ENCODE measurements at regions not wholly inside any gene's neighbourhood (a gene's known extent, or its start where the extent isn't known, plus 50 kb on each side); places are given as distances from the start of the nearest gene placed in this dataset.

DNA sequence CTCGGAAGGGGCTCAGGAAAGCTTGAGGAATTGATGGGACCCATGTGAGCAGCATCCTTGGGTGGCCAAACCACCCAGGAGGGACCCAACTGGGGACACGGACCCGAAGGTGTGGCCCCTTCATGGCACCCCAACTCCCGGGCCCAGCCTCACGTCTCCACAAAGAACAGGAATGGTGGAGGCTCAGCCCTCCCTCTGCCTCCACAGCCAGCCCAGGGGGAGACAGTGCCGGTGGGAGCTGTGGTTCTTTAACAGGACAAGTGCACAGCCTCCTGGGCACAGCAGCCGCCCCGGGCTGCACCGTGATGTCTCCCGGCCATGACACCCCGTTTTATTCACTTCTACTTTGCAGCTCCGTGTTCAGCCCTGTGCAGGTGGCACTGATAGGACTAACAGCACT is 587.2 kb downstream of the BRD1 start:
- no peak for DNase-seq

DNA sequence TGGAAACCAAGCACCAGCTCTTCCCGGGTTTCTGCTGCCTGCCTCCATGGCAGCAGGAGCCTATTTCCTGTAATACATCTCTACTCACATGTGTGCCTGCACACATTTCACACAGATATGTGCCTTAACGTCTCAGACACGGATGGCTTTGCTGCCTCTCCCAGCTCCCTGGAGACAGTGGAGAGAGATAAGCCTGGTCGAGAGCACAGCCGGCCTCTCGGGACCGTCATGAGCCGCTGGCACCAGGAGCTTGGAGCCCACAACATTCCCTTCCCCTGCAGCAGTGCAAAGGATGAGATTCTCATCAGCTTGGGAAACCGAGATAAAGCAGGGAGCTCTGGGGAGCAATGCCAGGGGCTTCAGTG is 587.7 kb downstream of the BRD1 start:
- no peak for DNase-seq

DNA sequence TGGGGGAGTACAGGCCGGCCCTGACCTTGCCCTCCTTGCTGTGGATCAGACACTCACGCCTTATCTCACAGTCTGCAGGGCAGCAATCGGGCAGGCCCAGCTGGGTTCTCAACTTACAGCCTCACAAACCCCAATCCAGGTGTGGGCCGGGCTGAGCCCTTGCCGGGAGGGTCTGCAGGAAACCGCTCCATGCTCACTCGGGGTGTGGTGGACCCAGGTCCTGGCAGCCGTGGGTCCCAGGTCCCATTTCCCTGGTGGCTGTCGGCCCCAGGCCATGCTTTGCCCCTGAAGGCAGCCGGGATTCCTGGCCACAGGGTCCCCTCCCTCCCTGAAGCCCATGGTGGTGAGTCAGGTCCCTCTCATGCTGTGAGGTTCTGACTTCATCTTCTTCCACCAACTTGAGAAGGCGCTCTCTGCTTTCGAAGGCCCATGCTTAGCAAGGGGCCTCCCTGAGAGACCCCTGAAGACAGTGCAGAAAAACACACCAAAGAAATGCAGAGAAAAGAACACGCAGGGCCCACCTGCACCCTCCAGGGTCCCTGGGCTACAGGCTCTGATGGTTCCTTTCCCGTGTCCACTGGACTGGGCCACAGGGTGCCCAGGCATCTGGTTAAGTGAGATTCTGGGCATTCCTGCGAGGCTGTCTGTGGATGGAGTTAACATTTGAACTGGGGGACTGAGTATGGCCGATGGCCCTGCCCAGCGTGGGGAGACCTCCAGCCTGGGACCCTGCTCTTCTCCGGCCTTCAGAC is 588.2 kb downstream of the BRD1 start:
- no peak for DNase-seq

DNA sequence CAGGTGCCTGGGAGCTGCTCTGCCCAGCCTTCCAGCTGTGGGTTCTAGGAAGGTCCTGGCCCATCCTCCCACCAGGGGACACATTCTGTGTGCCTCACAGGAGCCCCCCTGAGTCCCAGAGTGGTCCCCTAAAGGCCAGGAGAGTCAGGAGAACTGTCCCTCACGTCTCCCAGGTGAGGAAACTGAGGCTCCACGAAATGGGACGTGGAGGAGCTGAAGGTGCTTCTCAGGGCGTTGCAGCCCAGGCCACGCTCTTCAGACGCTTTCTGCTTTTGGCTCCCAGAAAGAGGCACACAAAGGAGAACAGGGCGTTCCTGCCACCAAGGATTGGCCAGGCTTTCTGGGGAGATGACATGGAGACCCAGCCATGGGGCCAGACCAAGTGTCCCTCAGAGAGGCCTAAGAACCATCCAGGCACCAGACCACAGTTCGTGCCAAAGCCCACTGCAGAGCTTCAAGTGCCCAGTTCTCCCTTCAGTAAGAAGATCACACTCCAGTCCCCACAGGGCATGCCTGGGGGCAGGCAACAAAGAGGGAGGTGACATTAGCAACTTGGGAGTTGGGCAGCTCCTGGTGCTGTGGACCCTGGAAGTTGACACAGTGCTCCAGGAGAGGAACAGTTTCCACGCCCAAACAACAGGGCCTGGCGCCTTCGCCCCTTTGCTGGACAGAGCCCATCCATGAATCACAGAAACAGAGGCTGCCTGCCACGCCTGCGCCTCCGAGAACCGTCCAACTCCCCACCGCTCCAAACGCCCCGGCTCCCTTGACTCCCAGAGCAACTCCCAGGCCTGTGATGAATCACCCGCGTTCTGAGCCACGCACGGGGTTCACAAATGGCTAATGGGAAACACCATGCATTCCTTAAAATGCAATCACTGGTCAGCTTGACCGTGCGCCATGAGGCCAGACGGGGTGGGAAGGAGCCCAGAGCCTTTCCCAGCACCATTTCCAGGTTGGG is 589.2 kb downstream of the BRD1 start:
- DNase-seq: no peak

DNA sequence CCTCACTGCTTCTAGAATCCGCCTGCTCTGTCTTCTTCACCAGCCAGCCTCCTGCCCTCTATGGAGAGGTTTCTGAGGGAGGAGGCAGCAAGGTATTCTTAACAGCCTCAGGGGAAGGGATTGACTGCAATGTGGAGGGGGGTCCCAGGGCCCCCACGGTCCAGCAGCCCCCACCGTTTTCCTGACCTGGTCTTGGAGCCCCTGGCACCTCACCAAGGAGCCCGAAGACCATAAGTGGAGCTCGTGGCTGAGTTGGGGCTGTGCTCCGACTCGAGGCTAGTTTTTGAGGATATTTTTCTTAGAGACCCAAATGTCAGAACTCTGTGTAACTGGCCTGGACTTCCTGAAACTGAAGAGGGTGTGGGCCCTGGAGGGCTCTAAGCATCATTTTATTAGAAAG is 590.0 kb downstream of the BRD1 start:
- no peak for DNase-seq

DNA sequence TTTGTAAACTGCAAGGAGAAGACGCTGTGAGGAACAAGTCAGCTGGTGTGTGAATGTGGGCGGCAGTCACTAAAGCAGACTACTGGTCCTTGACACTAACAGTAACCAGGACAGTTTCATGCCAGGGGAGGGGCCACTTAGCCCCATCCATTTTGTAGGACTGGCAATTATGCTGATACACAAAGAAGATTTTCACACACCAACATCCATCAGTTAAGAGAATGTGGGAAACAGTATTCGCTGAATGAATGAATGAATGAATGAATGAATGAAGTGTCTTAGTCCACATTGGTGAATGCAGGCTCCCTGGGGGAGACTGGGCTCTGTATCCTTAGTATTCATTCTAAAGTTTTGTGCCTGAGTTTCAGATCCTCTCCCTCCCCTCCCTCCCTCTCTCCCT is 590.4 kb downstream of the BRD1 start:
- DNase-seq: no peak

DNA sequence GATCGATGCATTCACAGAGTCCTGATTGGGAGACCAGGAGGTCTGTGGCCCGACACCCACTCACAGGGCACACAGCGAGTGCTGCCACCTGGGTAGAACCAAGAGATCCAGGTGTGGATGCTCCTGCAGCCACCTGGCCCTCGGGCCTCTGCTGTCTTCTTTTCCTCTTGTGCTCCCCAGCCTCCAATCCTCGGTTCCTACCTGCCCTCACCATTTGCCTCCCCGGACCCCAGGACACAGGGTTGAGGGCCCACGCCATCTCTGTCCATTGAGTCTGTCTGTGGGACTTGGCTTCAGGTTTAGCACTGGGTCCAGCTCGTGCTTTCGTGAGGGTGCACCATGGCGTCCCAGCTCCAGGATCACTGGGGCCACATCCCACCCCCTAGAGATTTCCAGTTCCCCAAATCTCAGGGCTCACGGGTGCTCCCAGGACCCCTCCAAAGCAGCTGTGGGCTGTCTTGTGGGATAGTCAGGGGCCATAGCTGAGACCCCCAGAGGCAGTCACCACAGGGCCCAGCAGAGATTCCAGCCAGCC is 591.1 kb downstream of the BRD1 start:
- no peak for DNase-seq

DNA sequence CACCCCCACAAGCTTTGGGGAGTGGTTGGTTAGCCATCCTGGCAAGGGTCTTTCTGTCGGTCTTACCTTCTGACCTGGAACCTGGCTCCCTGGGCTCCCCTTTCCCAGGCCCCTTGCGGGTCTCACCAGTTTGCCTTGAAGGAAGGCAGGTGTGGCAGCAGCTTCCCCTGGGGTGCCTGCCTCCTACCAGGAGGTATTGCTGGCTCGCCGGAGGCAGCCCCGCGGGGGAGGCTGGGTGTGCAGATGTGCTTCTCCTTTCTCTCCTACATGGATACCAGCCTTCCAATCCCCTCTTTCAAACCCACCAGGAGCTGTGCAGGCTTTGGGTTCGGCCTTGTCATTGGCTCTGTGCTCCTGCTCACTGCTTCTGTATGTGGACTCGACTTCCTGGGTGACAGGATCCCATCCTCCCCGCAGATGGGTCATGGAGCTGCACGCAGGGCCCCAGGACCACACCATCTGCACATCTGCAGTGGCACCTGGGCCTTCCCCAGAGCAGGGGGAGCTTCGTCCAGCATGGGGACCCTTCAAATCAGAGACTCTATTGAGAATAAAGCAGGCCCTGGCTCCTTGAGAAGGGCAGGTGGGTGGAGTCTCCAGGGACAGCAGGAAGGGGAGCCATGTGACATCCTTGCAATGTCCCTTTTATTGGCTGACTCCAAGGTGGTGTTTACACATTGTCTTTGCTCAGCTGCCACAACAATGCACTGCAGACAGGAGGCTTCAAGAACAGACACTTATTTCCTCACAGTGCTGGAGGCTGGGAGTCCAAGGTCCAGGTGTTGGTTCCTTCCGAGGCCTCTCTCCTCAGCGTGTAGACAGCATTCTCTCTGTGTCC is 592.0 kb downstream of the BRD1 start:
- DNase-seq: no peak

DNA sequence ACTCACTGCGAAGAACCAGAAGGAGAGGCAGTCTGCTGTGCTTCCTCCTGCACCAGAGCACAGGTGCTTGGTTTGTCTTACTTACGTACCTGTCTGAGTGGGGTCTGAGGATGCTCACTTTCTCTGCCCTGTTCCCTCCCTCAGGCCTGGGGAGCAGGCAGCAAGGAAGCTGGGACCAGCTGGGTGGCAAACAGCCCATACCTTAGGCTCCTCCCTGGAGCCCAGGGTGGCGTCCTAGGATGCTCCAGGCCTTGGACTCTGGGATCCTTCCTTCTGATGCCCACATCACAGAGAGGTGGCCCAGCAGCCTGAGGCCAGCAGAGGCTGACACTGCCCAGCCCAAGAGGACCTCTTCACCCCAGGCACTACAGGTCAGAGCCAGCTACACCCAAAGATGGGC is 593.2 kb downstream of the BRD1 start:
- no peak for DNase-seq

DNA sequence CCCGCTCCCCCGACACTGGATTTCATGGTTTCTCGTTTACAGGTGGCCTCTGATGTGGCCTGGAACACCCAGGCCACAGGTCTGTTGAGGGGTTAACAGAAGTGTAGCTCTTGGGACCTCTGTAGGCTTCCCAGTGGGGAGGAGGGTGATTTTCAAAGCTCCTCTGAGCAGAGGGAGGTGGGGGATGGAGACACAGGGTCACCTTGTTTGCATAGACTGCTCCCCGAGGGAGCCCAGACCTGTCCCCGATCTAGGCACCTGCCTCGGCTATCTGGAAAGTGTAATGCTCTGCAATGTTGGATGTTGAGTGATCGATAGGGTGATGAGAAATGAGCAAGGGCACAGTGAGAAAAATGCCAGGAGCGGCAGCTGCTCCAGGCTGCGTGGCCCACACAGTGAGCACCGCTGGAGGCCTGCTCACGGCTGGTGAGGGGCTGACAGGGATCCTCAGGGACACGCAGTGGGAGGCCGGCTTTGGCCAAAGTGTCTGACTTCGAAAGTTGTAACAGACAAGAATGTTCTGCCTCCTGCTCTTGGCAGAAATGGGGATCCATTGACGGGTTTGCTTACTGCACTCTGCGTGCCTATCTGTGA is 594.1 kb downstream of the BRD1 start:
- DNase-seq: no peak

DNA sequence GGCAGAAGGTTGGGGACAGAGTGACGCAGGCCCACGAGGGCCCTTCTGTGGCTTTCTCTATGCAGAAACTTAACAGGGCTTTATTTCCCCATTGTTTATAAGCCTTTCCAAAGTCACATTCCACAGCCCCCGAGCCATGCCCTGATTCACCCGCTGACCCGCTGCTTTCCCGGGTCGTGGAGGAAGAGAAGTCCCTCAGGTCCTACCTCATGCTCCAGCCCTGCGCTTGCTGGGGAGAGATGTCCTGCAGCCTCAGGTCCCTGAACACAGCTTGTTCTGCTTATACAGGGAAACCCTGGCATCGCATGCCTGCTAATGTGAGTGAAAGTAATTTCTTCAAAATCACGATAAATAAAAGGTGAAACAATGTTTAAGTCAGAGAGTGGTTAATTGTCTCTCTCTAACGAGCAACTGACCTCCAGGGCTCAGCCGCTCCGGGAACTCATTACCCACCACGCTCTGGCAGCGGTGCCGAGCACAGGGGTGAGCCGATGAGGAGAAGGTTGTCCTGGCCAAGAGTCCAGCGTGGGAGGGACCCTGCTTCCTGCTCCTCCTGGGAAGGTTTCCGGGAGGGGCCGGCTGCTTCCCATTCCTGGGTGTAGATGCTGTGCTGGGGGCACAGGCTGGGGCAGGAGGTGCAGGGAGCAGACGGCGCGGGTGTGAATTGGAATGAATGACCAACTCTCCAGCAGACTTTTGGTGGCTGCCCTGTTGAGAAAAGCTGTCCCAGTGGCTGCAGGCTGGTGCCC is 595.2 kb downstream of the BRD1 start:
- no peak for DNase-seq

DNA sequence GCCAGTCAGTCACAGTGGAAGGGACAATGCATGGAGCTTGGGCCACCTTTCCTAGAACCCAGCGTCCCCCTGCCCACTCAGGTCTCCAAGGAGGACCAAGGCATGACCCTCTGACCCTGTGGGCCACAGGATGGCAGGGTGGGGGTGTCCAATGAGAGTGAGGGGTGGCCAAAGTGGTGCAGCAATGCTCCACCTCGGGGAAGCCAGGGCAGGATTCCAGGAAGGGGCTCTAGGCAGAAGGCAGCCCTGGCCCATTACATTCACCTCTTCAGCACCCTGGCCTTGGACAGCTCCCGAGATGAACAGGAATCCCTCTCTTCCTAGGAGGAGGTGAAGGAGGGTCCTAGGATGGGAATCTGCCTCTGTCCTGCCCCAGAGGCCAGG is 597.5 kb downstream of the BRD1 start:
- no peak for DNase-seq

DNA sequence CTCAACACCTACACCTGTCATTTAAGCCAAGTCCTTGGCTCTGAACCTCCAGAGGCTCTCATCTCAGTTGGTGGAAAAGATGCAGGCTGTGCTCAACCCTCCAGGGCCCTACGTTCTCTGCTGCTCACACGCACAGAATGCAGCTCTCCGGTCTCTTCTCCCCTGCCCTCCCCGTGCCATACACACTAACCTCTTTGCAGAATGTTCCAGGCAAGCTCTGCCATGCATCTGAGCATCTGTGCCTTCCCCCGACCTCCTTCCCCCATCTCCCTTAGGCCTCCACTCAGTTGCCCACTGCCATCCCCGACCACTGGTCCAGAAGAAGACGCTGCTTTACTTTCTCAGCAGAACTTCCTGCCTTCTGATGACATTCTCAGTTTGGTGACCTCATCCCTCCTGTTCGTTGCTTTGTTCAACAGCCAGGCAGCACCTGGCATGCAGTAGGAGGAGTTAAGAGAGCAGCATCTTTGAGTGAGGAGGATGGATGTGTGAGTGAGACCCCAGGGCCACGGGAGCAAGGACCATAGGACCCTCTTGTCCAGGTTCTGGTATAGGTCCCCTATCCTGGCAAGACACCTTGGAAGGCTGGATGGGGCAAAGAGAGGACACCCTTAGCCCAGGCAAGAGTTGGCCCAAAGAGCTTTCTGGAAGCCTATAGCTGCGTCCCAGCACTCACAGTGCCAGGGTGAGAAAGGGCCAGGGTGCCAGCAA is 598.0 kb downstream of the BRD1 start:
- DNase-seq: no peak

DNA sequence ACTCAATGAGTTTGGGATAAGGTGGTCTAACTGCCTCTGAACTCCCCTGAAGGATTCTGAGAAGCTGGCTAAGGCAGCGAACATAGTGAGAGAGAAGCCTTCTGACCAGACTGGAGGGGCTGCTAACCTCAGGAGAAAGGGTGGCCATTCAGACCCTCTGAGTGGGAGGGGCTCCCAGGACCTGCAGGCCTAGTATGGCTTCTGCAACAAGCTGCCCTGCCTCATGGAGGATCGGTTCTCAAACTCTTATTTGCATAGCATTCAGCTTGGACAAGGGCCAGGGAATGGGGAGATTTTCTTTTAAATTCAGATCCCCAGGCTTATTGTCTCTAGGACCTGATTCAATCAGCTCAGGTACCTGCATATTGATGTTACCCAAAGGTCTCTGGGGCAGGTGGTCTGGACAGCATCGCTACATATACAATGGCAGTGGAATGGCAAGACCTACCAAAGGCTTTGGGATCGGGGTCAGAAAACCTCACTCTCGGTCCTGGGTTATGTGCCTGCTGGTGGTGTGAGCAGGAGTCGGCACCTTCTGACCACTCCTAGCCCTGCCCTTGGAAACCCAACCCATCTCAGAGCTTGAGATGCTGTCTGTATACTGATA is 599.1 kb downstream of the BRD1 start:
- DNase-seq: no peak

DNA sequence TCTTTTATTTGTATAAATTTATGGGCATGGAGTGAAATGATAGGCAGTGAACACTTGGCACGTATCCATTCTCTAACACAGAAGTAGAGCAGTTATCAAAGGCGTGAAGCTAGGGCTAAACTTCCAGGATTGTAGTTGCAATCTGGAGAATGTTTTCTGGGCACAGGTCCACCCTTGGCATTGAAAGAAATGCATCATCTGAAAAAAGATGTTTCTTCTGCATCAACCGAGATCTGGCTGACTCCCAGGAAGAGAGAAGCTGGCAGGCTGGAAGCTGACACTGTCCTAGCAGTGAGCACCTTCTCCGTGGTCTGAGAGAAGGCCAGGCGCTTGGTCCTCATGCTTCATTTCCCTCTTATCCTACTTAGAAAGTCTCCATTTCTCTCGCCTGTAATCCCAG is 600.0 kb downstream of the BRD1 start:
- DNase-seq: no peak

DNA sequence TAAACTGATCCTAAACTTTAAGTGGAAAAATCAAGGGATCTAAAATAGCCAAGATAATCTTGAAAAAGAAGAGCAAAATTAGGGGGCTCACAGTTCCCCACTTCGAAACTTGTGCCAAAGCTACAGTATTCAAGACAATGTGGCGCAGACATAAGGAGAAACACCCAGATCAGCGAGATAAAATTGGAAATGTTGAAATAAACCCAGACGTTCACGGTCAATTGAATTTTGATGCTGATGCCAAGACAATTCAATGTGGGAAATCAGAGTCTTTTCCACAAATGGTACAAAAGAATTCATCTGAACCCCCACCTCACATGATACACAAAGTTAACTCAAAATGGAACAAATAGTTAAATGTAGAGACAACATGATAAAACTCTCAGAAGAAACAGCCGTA is 601.6 kb downstream of the BRD1 start:
- no peak for DNase-seq

DNA sequence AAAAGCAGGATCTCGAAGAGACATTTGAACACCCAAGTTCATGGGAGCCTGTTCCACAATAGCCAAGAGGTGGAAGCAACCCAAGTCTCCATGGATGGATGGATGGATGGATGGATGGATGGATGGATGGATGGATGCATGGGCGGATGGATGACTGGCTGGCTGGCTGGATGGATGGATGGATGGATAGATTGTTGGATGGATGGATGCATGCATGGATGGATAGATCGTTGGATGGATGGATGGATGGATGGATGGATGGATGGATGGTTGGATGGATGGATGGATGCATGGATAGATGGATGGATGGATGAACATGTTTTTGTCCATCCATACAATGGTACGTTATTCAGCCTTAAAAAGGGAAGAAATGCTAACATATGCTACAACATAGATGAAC is 603.4 kb downstream of the BRD1 start:
- DNase-seq: no peak

DNA sequence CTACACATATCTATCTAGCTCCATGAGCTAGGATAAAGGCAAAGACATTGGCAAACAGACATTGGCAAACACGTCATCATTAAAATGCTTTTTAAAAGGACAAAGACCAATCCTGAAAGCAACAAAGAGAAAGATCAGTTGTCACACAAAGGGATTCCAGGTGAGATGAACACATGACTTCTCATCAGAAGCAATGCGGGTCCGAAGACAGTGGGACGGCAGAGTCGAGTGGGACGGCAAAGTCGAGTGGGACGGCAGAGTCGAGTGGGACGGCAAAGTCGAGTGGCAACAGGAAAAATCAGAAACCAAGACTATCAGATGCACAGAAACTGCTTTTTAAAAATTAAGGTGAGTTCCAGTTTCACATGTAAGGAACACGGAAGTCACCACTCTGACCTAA is 609.5 kb downstream of the BRD1 start:
- no peak for DNase-seq

DNA sequence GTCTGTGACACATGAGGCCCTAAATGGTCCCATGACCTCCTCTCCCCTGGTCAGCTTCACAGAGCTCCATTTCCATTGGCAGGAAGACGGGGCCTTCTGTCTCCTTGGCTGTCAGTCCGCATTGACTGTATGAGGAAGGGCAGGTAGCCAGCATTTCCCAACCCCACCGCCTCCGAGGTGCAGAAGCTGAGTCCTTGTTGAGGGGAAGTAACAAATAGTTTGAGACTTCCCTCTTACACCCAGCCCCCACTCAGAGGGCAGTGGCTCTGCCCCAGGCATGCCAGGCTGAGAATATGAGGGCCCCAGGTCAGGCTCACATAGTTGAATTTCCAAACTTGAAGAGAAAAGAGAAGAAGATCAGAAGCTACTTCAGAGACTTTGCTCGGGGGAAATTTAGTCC is 611.1 kb downstream of the BRD1 start:
- DNase-seq: no peak

DNA sequence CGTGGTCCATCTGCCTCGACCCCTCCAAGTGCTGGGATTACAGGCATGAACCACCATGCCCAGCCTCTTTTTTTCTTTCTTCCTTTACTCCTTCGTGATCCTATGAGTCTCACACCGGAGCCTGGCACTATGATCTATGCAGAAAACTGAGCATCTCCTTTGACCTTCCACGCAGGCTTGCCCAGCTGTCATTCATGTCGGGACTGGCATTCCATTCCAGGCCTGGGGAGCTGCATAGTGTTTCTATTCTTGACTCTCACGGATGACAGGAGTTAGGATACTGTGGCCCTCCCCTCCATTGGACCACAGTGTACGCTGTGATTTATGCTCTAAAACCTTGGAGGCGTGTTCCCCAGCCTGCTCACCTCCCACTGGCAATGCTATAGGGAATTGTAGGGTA is 611.8 kb downstream of the BRD1 start:
- no peak for DNase-seq

DNA sequence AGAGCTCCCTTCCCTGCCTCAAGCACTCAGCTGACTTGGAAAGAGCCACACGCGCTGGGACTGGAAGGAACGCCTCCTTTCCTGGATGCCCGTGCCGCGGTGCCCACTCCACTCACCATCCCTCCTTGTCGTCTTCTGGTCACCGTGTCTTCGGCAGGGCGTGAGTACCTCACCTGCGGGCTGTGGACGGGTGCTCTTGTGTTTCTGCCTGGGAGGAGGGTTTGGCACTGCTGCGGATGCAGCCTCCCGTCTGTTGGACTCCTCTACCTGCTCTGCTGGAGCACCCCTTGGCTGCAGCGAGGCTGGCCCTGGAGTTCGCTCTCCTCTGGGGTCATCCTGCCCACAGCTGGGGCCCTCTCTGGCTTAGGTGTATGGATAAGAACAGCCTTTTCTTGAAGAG is 612.7 kb downstream of the BRD1 start:
- DNase-seq: no peak

Data from NCI-H1105 (cell line).